Lower lobe of right lung (tissue), 2 donors: ENCODE measurements at regions not wholly inside any gene's neighbourhood (a gene's known extent, or its start where the extent isn't known, plus 50 kb on each side); places are given as distances from the start of the nearest gene placed in this dataset.

Experiments used
- ATAC-seq, 2 donors: fragments of 200-7000 bp; cut with Tn5 transposase; one replicate each; pipeline ENCODE4 v1.9.1; 2020 to 2022; ENCODE audit warnings: mild to moderate bottlenecking in 2 of 2, moderate library complexity in 2 of 2
- DNase-seq: peaks from one replicate; pipeline ENCODE4 v3.0.0-alpha.2; 2020
- H3K27ac ChIP-seq: fragments of 200-600 bp; one replicate; pipeline ENCODE4 v1.8.0; 2022
- H3K27me3 ChIP-seq: fragments of 200-600 bp; one replicate; pipeline ENCODE4 v1.8.0; 2022; ENCODE audit warnings: low read depth
- H3K36me3 ChIP-seq: fragments of 200-600 bp; one replicate; pipeline ENCODE4 v1.8.0; 2022; ENCODE audit warnings: mild to moderate bottlenecking
- H3K4me1 ChIP-seq: fragments of 200-600 bp; one replicate; pipeline ENCODE4 v1.8.0; 2022
- H3K4me3 ChIP-seq: fragments of 200-600 bp; one replicate; pipeline ENCODE4 v1.8.0; 2022; ENCODE audit warnings: mild to moderate bottlenecking
- H3K9me3 ChIP-seq: fragments of 200-600 bp; one replicate; pipeline ENCODE4 v1.8.0; 2022
- intact Hi-C: fragments of 100-400 bp; cut with DNase I; formaldehyde crosslinking; loops from one replicate; pipeline ENCODE4 v1.11.0; 2022
- TF ChIP-seq, protein P1 (sequence below): fragments of 200-600 bp; IDR thresholded peaks from one replicate; pipeline ENCODE4 v1.8.0; 2022; ENCODE audit warnings: antibody characterized with exemption, mild to moderate bottlenecking
- donor health status: DM: no; HTN: yes; CAD: no; lungs with severe emphysema.

DNA sequence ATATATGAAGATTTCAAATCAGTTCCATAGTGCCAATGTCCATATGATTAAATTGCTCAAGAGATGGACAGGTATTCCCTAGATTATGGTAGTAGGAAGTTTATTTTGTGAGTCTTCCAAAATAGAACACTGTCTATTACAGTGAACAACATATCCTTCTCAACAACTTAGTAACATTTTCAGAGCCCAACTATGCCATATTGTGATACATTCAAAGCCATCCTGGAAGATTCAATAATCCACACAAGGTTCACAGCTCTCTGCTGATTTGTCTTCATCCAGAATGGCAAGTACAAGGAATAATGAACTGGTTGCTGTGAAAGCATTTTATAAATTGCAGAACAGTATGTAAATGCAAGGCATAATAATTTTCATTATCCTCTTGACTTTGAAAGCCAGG, 213.9 kb downstream of the CHRM2 start:
- intact Hi-C loops: no loop called here
- no peaks in the 10 kb centered on the region for H3K36me3 ChIP-seq
- TF ChIP-seq, protein P1, sequence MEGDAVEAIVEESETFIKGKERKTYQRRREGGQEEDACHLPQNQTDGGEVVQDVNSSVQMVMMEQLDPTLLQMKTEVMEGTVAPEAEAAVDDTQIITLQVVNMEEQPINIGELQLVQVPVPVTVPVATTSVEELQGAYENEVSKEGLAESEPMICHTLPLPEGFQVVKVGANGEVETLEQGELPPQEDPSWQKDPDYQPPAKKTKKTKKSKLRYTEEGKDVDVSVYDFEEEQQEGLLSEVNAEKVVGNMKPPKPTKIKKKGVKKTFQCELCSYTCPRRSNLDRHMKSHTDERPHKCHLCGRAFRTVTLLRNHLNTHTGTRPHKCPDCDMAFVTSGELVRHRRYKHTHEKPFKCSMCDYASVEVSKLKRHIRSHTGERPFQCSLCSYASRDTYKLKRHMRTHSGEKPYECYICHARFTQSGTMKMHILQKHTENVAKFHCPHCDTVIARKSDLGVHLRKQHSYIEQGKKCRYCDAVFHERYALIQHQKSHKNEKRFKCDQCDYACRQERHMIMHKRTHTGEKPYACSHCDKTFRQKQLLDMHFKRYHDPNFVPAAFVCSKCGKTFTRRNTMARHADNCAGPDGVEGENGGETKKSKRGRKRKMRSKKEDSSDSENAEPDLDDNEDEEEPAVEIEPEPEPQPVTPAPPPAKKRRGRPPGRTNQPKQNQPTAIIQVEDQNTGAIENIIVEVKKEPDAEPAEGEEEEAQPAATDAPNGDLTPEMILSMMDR: no peak
- no peaks in the 10 kb centered on the region for H3K9me3 ChIP-seq
- DNase-seq: no peak
- H3K27ac ChIP-seq: no peak overlapping the region
- no peak for ATAC-seq
- H3K27me3 ChIP-seq: no peaks in the 10 kb centered on the region
- no peaks in the 10 kb centered on the region for H3K4me1 ChIP-seq
- H3K4me3 ChIP-seq: no peak overlapping the region

DNA sequence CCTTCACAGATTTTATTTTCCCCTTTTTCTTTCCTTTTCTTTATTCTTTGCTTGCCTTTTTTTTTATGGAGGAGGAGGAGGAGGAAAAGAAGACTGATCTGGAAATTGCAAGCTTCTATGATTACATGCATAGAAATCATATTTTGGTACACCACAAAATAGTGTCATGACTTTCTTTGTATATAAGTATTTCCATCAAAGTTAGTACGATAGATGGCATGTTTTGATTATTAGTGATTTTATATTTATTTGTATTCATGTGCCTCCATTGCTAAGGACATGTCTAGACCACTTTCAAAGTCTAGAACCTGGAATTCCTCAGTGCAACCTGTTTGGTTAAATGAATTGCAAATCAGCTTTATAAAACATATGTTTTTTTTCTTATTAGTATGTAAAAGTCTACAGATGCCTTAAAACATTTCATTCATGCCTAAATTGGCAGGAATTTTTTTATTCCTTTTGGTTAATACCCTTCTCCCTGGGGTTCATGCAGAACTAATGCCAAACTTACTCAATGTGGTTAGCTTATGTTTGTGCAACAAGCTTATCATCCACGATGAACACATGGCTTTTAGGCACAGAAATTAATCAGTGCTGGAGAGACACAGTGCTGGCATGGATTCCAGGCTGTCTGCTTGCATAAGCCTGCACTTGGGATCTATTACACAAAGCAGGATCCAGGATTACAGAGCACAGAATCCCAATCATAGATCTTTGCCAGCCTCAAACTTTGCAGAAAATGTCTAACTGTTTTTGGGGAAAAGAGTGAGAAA, 213.1 kb downstream of the CHRM2 start:
- H3K27ac ChIP-seq: no peak overlapping the region
- H3K4me1 ChIP-seq: no peaks in the 10 kb centered on the region
- no peaks in the 10 kb centered on the region for H3K9me3 ChIP-seq
- ATAC-seq (peak; percentile 59 to 61), DNase-seq (no peak)
- TF ChIP-seq, protein P1: no peak
- intact Hi-C loops: no loop called here
- no peaks in the 10 kb centered on the region for H3K27me3 ChIP-seq
- H3K4me3 ChIP-seq: no peak overlapping the region
- H3K36me3 ChIP-seq: no peaks in the 10 kb centered on the region

DNA sequence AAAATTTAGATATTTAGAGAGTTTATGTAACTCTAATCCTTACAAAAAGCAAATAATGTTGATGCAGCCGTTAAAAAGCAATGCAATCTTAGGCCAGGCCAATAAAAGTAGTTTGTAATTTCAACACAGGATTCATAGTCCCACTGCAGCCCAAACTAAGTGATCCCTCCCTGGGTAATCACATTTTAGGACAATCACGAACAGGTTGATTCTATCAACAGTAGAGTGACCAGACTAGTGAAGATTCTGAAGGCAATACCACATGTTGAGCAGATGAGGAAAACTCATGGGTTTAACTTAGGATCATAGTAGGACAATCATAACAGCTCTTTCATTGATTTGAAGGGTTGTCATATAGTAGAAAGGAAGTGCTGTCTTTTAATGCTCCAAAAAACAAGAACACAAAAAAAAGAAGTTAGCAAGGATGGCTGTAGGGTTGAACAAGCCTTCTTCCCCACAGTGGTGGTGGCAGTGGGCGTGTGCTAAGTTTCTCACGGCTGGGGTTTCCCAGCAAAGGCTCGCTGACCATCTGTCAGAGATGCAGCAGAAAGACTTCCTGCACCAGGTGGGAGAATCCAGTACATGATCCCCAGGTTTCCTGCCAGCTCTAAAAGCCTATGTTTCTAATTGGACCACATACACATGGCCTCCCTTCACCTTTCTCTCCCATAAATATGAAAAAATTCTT, 212.2 kb downstream of the CHRM2 start:
- Histone ChIP-seq H3K36me3 (no peaks in the 10 kb centered on the region), H3K4me3 (no peak overlapping the region), H3K27ac (no peak overlapping the region), H3K9me3 (no peaks in the 10 kb centered on the region), H3K27me3 (no peaks in the 10 kb centered on the region), H3K4me1 (no peaks in the 10 kb centered on the region)
- intact Hi-C loops: no loop called here
- TF ChIP-seq, protein P1: no peak
- DNase-seq (no peak), ATAC-seq (no peak)

DNA sequence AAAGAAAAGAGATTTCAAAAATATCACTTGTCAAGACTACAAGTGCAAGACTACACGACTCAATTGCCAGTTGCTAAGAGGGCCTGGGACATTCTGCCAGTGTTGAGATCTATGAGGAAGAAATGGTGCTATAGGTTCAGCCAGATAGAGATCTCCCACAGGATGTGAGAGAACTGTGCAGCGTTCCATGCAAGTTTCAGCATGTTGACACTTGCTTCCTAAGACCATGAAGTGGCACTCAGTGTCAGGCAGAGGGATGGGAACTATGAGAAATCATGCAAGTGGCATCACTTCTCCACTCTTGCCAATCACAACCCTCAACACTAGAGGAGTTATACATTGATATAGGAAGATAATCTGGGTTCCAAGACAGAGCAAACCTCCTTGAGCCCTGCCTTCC, 210.3 kb downstream of the CHRM2 start:
- intact Hi-C loops: no loop called here
- Histone ChIP-seq H3K4me1 (no peaks in the 10 kb centered on the region), H3K27me3 (no peaks in the 10 kb centered on the region), H3K36me3 (no peaks in the 10 kb centered on the region), H3K4me3 (no peak overlapping the region), H3K27ac (no peak overlapping the region), H3K9me3 (no peaks in the 10 kb centered on the region)
- DNase-seq (no peak), ATAC-seq (no peak)
- TF ChIP-seq, protein P1: no peak

DNA sequence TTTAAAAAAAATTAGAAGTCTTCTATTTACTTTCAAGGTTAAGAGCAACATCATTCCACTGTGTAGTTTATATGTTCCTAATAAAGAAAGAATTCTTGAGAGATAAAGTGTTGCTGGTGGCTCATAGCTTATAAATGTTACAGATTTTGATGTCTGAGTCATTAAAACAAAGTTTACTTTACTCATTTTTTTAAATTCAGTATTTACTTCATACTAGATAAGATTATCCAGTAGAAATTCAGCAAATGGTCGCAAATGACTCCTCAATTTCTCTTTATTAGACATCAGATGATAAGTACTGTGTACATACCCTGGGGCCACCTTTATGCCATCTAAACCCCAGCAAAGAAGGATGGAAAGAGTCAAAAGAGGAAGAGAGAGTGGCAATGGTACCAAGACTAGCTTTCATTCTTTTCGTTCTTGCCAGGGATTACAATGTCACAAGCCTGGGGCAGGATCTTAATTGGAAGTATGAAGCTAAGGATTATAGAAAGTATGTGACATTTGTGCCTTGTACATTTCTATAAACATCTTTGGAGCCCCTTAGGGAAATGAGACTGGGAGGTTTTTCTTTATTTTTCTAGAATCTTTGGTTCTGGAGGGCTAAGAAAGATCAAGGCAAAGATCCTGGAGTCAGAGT, 206.1 kb downstream of the CHRM2 start:
- Histone ChIP-seq H3K4me1 (no peaks in the 10 kb centered on the region), H3K27ac (no peak overlapping the region), H3K27me3 (no peaks in the 10 kb centered on the region), H3K9me3 (no peaks in the 10 kb centered on the region), H3K36me3 (no peaks in the 10 kb centered on the region), H3K4me3 (no peak overlapping the region)
- TF ChIP-seq, protein P1: no peak
- ATAC-seq (no peak), DNase-seq (no peak)
- intact Hi-C loops: no loop called here
